Astrocyte (in vitro differentiated cells and primary cell): ENCODE measurements at regions not wholly inside any gene's neighbourhood (a gene's known extent, or its start where the extent isn't known, plus 50 kb on each side); places are given as distances from the start of the nearest gene placed in this dataset.
"Not testable (repeated sequence)": the region's sequence is repeated elsewhere in the genome, so short reads cannot be mapped to it uniquely, and the experiment has no call there.

ENCODE experiments used
- DNase-seq: peaks from one replicate; pipeline ENCODE4 v3.0.0-alpha.2; 2010; ENCODE audit warnings: low read depth
- FAIRE-seq: peaks from 2 replicates; lab custom pipeline; 2011; peaks lifted over from hg19 to GRCh38; lab: Jason Lieb, UNC
- H2AFZ ChIP-seq: 2 replicates; pipeline ENCODE4 v1.6.0; 2012; ENCODE audit warnings: low read depth, low read length, inconsistent platforms
- H3K27ac ChIP-seq: 2 replicates; pipeline ENCODE4 v1.5.1; 2011; ENCODE audit warnings: low read depth, low read length, inconsistent platforms
- H3K27me3 ChIP-seq: 2 replicates; pipeline ENCODE4 v1.6.0; 2011; ENCODE audit warnings: low read length, inconsistent platforms; ENCODE audit not compliant: insufficient read depth
- H3K36me3 ChIP-seq: 2 replicates; pipeline ENCODE4 v1.5.1; 2011; ENCODE audit warnings: low read length, inconsistent platforms; ENCODE audit not compliant: insufficient read depth
- H3K4me1 ChIP-seq: 2 replicates; pipeline ENCODE4 v1.5.1; 2011; ENCODE audit warnings: low read length, inconsistent platforms; ENCODE audit not compliant: insufficient read depth
- H3K4me2 ChIP-seq: 2 replicates; pipeline ENCODE4 v1.6.0; 2012; ENCODE audit warnings: low read length, inconsistent platforms
- H3K4me3 ChIP-seq: 2 replicates; pipeline ENCODE4 v1.5.1; 2011; ENCODE audit warnings: low read depth, mild to moderate bottlenecking, low read length, inconsistent platforms; ENCODE audit not compliant: insufficient read depth
- H3K79me2 ChIP-seq: 2 replicates; pipeline ENCODE4 v1.6.0; 2012; ENCODE audit warnings: mild to moderate bottlenecking, low read length, inconsistent platforms; ENCODE audit not compliant: insufficient read depth
- H3K9ac ChIP-seq: 2 replicates; pipeline ENCODE4 v1.6.0; 2012; ENCODE audit warnings: mild to moderate bottlenecking, low read length, inconsistent platforms
- H3K9me3 ChIP-seq: 2 replicates; pipeline ENCODE4 v1.5.1; 2012; ENCODE audit warnings: low read depth, mild to moderate bottlenecking, low read length, inconsistent platforms; ENCODE audit not compliant: insufficient read depth
- H4K20me1 ChIP-seq: 2 replicates; pipeline ENCODE4 v1.6.0; 2012; ENCODE audit warnings: low read length, inconsistent platforms; ENCODE audit not compliant: insufficient read depth
- H3K27ac Mint-ChIP-seq: one replicate; pipeline ENCODE4 v1.8.0; 2021; ENCODE audit warnings: mild to moderate bottlenecking, mixed read lengths; ENCODE audit not compliant: unreplicated experiment
- H3K27me3 Mint-ChIP-seq: one replicate; pipeline ENCODE4 v1.8.0; 2021; ENCODE audit warnings: low read depth, mixed read lengths; ENCODE audit not compliant: unreplicated experiment
- H3K36me3 Mint-ChIP-seq: one replicate; pipeline ENCODE4 v1.8.0; 2021; ENCODE audit warnings: low read depth, mixed read lengths; ENCODE audit not compliant: unreplicated experiment
- H3K4me1 Mint-ChIP-seq: one replicate; pipeline ENCODE4 v1.8.0; 2021; ENCODE audit warnings: low read depth, mixed read lengths; ENCODE audit not compliant: unreplicated experiment
- H3K4me3 Mint-ChIP-seq: one replicate; pipeline ENCODE4 v1.8.0; 2021; ENCODE audit warnings: mild to moderate bottlenecking, moderate library complexity, mixed read lengths; ENCODE audit not compliant: unreplicated experiment
- H3K9me3 Mint-ChIP-seq: one replicate; pipeline ENCODE4 v1.8.0; 2021; ENCODE audit warnings: mild to moderate bottlenecking, mixed read lengths; ENCODE audit not compliant: unreplicated experiment
- EZH2 ChIP-seq: IDR thresholded peaks from 2 replicates; pipeline ENCODE4 v1.6.1; 2012; ENCODE audit warnings: mild to moderate bottlenecking, low read length, inconsistent platforms; ENCODE audit not compliant: insufficient read depth
- TF ChIP-seq, protein P1 (sequence below): IDR thresholded peaks from 2 replicates; pipeline ENCODE4 v1.5.1; 2011; ENCODE audit warnings: low read depth, mild to moderate bottlenecking, inconsistent platforms, low read length, moderate library complexity; ENCODE audit not compliant: insufficient read depth

DNA sequence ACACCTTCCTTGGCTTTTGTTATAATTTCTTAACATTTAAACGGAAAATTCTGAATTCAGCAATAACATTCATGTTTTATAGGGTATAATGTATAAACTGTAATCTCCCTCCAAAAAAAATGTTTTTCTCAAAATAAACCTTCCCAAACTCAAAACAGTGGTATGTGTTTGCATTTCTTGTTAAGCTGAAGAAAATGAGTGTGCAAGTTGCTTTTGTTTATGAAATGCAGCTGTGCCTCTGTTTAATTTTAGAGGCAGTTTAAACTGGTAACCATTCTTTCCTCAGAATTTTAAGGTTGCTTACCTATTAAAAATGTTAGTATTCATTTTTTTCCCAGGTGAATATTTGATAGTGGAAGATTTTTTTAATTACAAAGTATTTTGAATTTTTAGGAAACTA lies 105.0 kb upstream of the ANKRD50 start:
- TF ChIP-seq EZH2, result no peak
- TF ChIP-seq, protein P1, sequence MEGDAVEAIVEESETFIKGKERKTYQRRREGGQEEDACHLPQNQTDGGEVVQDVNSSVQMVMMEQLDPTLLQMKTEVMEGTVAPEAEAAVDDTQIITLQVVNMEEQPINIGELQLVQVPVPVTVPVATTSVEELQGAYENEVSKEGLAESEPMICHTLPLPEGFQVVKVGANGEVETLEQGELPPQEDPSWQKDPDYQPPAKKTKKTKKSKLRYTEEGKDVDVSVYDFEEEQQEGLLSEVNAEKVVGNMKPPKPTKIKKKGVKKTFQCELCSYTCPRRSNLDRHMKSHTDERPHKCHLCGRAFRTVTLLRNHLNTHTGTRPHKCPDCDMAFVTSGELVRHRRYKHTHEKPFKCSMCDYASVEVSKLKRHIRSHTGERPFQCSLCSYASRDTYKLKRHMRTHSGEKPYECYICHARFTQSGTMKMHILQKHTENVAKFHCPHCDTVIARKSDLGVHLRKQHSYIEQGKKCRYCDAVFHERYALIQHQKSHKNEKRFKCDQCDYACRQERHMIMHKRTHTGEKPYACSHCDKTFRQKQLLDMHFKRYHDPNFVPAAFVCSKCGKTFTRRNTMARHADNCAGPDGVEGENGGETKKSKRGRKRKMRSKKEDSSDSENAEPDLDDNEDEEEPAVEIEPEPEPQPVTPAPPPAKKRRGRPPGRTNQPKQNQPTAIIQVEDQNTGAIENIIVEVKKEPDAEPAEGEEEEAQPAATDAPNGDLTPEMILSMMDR, result no peak
- H3K4me1 Mint-ChIP-seq, result no peaks in the 10 kb centered on the region
- no peaks in the 10 kb centered on the region for H3K36me3 Mint-ChIP-seq

DNA sequence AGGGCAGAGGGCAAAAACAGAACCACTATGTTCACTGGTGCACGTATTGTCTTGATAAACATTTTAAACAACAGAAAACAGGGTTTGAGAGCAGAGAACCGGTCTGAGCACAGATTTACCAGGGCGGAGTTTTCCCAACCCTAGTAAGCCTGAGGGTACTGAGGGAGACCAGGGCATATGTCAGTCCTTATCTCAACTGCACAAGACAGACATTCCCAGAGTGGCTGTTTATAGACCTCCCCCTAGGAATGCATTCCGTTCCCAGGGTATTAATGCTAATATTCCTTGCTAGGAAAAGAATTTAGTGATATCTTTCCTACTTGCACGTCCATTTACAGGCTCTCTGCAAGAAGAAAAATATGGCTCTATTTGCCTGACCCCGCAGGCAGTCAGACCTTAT lies 99.7 kb upstream of the ANKRD50 start:
- not testable (repeated sequence) for H3K9me3 Mint-ChIP-seq, H3K9me3 ChIP-seq

More for the DNA sequence above, 105.0 kb upstream of the ANKRD50 start:
- no peak overlapping the region for H3K4me3 ChIP-seq
- FAIRE-seq, result no peak
- no peaks in the 10 kb centered on the region for H3K36me3 ChIP-seq
- no peaks in the 10 kb centered on the region for H3K27me3 ChIP-seq
- H3K27ac ChIP-seq, result no peak overlapping the region
- Mint-ChIP-seq H3K9me3 (no peaks in the 10 kb centered on the region), H3K27ac (no peak overlapping the region), H3K27me3 (no peaks in the 10 kb centered on the region), H3K4me3 (no peak overlapping the region)
- H3K9me3 ChIP-seq, result no peaks in the 10 kb centered on the region
- H2AFZ ChIP-seq, result no peak overlapping the region
- H3K4me2 ChIP-seq, result no peak overlapping the region
- H3K79me2 ChIP-seq, result no peaks in the 10 kb centered on the region
- no peak overlapping the region for H3K9ac ChIP-seq
- no peaks in the 10 kb centered on the region for H4K20me1 ChIP-seq
- no peaks in the 10 kb centered on the region for H3K4me1 ChIP-seq
- DNase-seq, result no peak

DNA sequence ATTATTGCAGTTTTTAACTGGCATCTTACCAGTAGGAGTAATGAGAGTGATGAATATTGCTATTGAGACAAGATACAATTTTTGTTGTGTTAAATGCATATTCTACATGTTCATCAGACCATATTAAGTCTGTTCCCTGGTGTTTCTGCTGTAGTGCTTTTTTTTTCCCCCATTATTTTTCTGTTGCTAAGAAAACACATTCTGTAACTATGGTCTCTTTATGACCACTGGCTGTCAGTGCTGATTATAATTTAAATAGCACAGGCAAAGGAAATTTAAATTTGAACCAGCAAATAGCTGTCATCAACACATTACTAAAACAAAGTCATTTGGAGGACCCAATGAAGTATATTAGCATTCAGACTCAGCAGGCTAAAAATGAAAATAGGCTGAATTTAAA lies 98.3 kb upstream of the ANKRD50 start:
- H3K4me1 Mint-ChIP-seq, result no peaks in the 10 kb centered on the region
- no peak overlapping the region for H3K27ac Mint-ChIP-seq
- Histone ChIP-seq H3K27ac (no peak overlapping the region), H3K4me1 (no peaks in the 10 kb centered on the region), H4K20me1 (no peaks in the 10 kb centered on the region), H3K36me3 (no peaks in the 10 kb centered on the region), H3K9ac (no peak overlapping the region), H3K4me2 (no peak overlapping the region), H3K27me3 (no peaks in the 10 kb centered on the region), H3K9me3 (no peaks in the 10 kb centered on the region), H3K4me3 (no peak overlapping the region), H3K79me2 (no peaks in the 10 kb centered on the region), H2AFZ (no peak overlapping the region)
- no peak overlapping the region for H3K4me3 Mint-ChIP-seq
- H3K9me3 Mint-ChIP-seq, result peaks cover 2% of the 10 kb centered on the region
- DNase-seq (no peak), FAIRE-seq (no peak)
- no peak for TF ChIP-seq EZH2
- TF ChIP-seq, protein P1, result no peak
- no peaks in the 10 kb centered on the region for H3K36me3 Mint-ChIP-seq
- no peaks in the 10 kb centered on the region for H3K27me3 Mint-ChIP-seq

More for the DNA sequence above, 99.7 kb upstream of the ANKRD50 start:
- FAIRE-seq, DNase-seq, H3K27ac Mint-ChIP-seq, H4K20me1 ChIP-seq, H3K27me3 Mint-ChIP-seq, H3K79me2 ChIP-seq, H3K36me3 Mint-ChIP-seq, H3K27me3 ChIP-seq, H3K36me3 ChIP-seq, H3K4me2 ChIP-seq, H3K4me1 ChIP-seq, H3K4me3 Mint-ChIP-seq, H3K4me3 ChIP-seq, H2AFZ ChIP-seq, H3K27ac ChIP-seq, H3K9ac ChIP-seq, H3K4me1 Mint-ChIP-seq: not testable (repeated sequence)
